DND-41 (cell line): ENCODE measurements at regions not wholly inside any gene's neighbourhood (a gene's known extent, or its start where the extent isn't known, plus 50 kb on each side); places are given as distances from the start of the nearest gene placed in this dataset.

ENCODE experiments used
- ATAC-seq: fragments of 200-7000 bp; cut with Tn5 transposase; 3 replicates; pipeline ENCODE4 v1.9.1; 2021; ENCODE audit warnings: low read depth; ENCODE audit not compliant: insufficient read depth
- DNase-seq: peaks from one replicate; pipeline ENCODE4 v3.0.0-alpha.2; 2020
- H2AFZ ChIP-seq: 2 replicates; pipeline ENCODE4 v1.6.0; 2012; ENCODE audit warnings: low read depth, low read length
- H3K27ac ChIP-seq: 2 replicates; pipeline ENCODE4 v1.5.1; 2012; ENCODE audit warnings: low read length, inconsistent platforms
- H3K27me3 ChIP-seq: fragments of 200-600 bp; sonication (generic); 2 replicates; pipeline ENCODE4 v1.6.0; 2012; ENCODE audit warnings: low read length, mild to moderate bottlenecking, inconsistent platforms; ENCODE audit not compliant: insufficient read depth, poor library complexity
- H3K36me3 ChIP-seq: 2 replicates; pipeline ENCODE4 v1.5.1; 2012; ENCODE audit warnings: low read length, inconsistent platforms; ENCODE audit not compliant: insufficient read depth
- H3K4me1 ChIP-seq: 2 replicates; pipeline ENCODE4 v1.5.1; 2012; ENCODE audit warnings: mild to moderate bottlenecking, low read length; ENCODE audit not compliant: insufficient read depth
- H3K4me2 ChIP-seq: 2 replicates; pipeline ENCODE4 v1.6.0; 2012; ENCODE audit warnings: mild to moderate bottlenecking, moderate library complexity, low read length, inconsistent platforms; ENCODE audit not compliant: insufficient read depth
- H3K4me3 ChIP-seq, 2 experiments: fragments of 200-600 bp in 1 of 2; shearing (Covaris generic) in 1 of 2; 2 replicates each; pipeline ENCODE4 v1.5.1; 2012 to 2016; ENCODE audit warnings: inconsistent platforms in 2 of 2, low read length in 2 of 2, mild to moderate bottlenecking in 2 of 2, low read depth in 1 of 2, moderate library complexity in 1 of 2
- H3K79me2 ChIP-seq: 2 replicates; pipeline ENCODE4 v1.6.0; 2012; ENCODE audit warnings: low read length, inconsistent platforms; ENCODE audit not compliant: insufficient read depth
- H3K9ac ChIP-seq: 2 replicates; pipeline ENCODE4 v1.6.0; 2012; ENCODE audit warnings: low read depth, mild to moderate bottlenecking, inconsistent platforms, low read length, moderate library complexity
- H3K9me3 ChIP-seq: 2 replicates; pipeline ENCODE4 v1.5.1; 2012; ENCODE audit warnings: low read length, moderate library complexity, mild to moderate bottlenecking, inconsistent platforms; ENCODE audit not compliant: insufficient read depth, severe bottlenecking
- H4K20me1 ChIP-seq: 2 replicates; pipeline ENCODE4 v1.6.0; 2012; ENCODE audit warnings: low read length; ENCODE audit not compliant: insufficient read depth
- CTCF ChIP-seq: IDR thresholded peaks from 2 replicates; pipeline ENCODE4 v1.5.1; 2012; ENCODE audit warnings: borderline replicate concordance, low read length, moderate library complexity, mild to moderate bottlenecking; ENCODE audit not compliant: poor library complexity, severe bottlenecking; ENCODE audit errors: extremely low read depth
- EZH2 ChIP-seq: IDR thresholded peaks from 3 replicates; pipeline ENCODE4 v1.6.1; 2012; ENCODE audit warnings: borderline replicate concordance, low read depth, mild to moderate bottlenecking, moderate library complexity, low read length, inconsistent platforms; ENCODE audit not compliant: severe bottlenecking

- Histone ChIP-seq H3K36me3 (no peaks in the 10 kb centered on the region), H3K4me3 (no peak overlapping the region), H3K79me2 (no peaks in the 10 kb centered on the region), H3K4me2 (no peak overlapping the region), H2AFZ (no peak overlapping the region), H3K27ac (no peak overlapping the region), H4K20me1 (0 out of 2 replicates have a peak, but pooled peaks cover 3% of the 10 kb centered on the region), H3K9ac (no peak overlapping the region), H3K4me1 (no peaks in the 10 kb centered on the region), H3K27me3 (no peaks in the 10 kb centered on the region), H3K9me3 (no peaks in the 10 kb centered on the region)
- no peak for TF ChIP-seq CTCF
- TF ChIP-seq EZH2: no peak
- ATAC-seq (no peak), DNase-seq (no peak)
These were observed 494.5 kb downstream of the BRD1 start for GRCh38 chr22:49333206-49333605.

GRCh38 chr22:49332691-49333090 is 495.0 kb downstream of the BRD1 start:
- no peak overlapping the region for H2AFZ ChIP-seq
- H3K79me2 ChIP-seq: no peaks in the 10 kb centered on the region
- no peaks in the 10 kb centered on the region for H3K27me3 ChIP-seq
- no peaks in the 10 kb centered on the region for H3K36me3 ChIP-seq
- H3K4me3 ChIP-seq: no peak overlapping the region
- no peak for ATAC-seq
- H3K27ac ChIP-seq: no peak overlapping the region
- H3K9me3 ChIP-seq: peaks cover under 1% of the 10 kb centered on the region
- no peak for TF ChIP-seq EZH2
- TF ChIP-seq CTCF: no peak
- 0 out of 2 replicates have a peak, but pooled peaks cover 3% of the 10 kb centered on the region for H4K20me1 ChIP-seq
- H3K4me2 ChIP-seq: no peak overlapping the region
- no peak overlapping the region for H3K9ac ChIP-seq
- DNase-seq: no peak
- no peaks in the 10 kb centered on the region for H3K4me1 ChIP-seq

GRCh38 chr22:49331878-49332277 is 495.8 kb downstream of the BRD1 start:
- Histone ChIP-seq H3K4me2 (no peak overlapping the region), H3K4me3 (no peak overlapping the region), H3K9ac (no peak overlapping the region), H3K36me3 (no peaks in the 10 kb centered on the region), H3K9me3 (peaks cover 3% of the 10 kb centered on the region), H2AFZ (no peak overlapping the region), H3K27me3 (no peaks in the 10 kb centered on the region), H3K4me1 (no peaks in the 10 kb centered on the region), H4K20me1 (0 out of 2 replicates have a peak, but pooled peaks cover 3% of the 10 kb centered on the region), H3K79me2 (no peaks in the 10 kb centered on the region), H3K27ac (no peak overlapping the region)
- DNase-seq: no peak
- ATAC-seq: no peak
- TF ChIP-seq EZH2 (no peak), CTCF (no peak)

- no peaks in the 10 kb centered on the region for H3K27me3 ChIP-seq
- no peaks in the 10 kb centered on the region for H3K4me1 ChIP-seq
- no peak overlapping the region for H3K4me2 ChIP-seq
- H3K4me3 ChIP-seq: no peak overlapping the region
- 0 out of 2 replicates have a peak, but pooled peaks cover 3% of the 10 kb centered on the region for H4K20me1 ChIP-seq
- TF ChIP-seq CTCF (no peak), EZH2 (no peak)
- no peak overlapping the region for H3K9ac ChIP-seq
- no peak for DNase-seq
- peaks cover 3% of the 10 kb centered on the region for H3K9me3 ChIP-seq
- H3K36me3 ChIP-seq: no peaks in the 10 kb centered on the region
- no peaks in the 10 kb centered on the region for H3K79me2 ChIP-seq
- H2AFZ ChIP-seq: no peak overlapping the region
- ATAC-seq: no peak
- no peak overlapping the region for H3K27ac ChIP-seq
These were observed 496.4 kb downstream of the BRD1 start for GRCh38 chr22:49331223-49331815.
